GM21737 (cell line): ENCODE measurements at regions not wholly inside any gene's neighbourhood (a gene's known extent, or its start where the extent isn't known, plus 50 kb on each side); places are given as distances from the start of the nearest gene placed in this dataset.
"Not testable (repeated sequence)": the region's sequence is repeated elsewhere in the genome, so short reads cannot be mapped to it uniquely, and the experiment has no call there.

Source experiments
- ATAC-seq: cut with Tn5 transposase; IDR thresholded peaks from one replicate; pipeline ENCODE4 v1.9.1; 2021; ENCODE audit warnings: mild to moderate bottlenecking, moderate library complexity; ENCODE audit not compliant: unreplicated experiment

DNA sequence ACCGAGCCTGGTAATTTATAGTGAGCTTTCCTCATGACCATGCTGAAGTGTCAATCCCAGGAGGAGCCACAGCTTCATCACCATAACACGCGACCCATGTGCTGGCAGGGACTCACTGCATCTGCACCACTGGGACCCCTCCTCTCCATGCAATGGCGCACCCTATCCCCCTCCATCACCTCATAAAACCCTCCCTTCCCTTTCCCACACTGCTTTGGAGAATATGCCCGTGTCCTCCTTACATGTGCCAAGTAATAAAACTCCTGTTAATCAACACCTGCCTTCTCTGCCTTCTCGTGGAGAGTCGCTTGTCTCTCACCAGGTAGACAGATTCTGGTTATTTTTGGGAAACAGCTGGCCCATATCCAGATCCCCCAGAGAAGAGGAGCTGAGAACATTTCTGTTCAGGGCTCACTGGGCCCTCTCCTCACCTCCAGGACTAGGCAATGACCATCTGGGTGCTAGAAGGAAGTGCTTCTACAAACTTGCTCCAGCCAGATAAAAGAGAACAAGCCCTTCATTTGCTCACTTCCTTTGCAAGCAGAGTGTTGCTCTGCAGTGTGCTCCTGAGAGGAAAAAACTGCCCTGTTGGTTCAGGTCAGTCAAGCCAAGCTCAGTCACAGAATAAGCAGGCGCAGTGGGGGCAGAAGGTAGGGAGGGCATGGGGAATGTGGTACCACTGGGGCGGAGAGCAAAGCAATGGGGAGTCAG, 894.3 kb downstream of the UQCRFS1 start:
- no peak for ATAC-seq

DNA sequence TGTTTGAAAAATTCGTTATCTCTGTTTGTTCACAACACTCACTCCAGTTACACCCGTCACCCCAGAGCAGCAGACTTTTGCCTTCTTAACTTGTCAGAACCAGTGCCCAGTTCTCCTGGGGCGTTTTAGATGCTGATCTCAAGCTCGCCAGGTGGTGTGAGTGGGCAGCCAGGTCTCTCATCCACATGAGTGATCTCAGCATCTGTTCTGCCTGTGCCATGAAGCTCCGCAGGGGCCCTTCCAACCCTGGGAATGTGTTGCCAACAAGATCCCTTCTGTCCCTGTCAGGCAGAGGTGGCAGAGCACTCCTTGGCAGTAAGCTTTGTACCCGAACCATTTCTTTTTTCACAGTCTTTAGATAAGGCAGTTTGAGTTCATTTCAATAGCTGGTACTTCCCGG, 896.5 kb downstream of the UQCRFS1 start:
- no peak for ATAC-seq

DNA sequence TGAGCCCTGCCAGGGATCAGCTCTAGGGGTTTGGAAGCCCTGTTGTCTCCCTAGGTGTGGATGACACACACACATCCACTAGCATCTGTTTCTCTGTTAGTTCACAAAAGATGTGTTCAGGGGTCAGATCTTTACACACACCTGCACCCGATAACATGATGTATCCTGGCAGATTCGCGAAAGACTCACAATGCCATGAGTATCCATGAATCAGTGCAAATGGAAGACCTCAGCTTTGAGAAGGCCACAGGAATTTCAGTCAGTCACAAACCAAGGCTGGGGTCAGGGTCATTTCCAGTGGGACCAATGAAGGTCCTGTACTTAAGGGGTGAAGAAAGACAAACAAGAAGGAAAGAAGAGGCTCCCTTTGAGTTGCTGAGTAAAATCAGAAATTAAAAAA, 898.2 kb downstream of the UQCRFS1 start:
- no peak for ATAC-seq

DNA sequence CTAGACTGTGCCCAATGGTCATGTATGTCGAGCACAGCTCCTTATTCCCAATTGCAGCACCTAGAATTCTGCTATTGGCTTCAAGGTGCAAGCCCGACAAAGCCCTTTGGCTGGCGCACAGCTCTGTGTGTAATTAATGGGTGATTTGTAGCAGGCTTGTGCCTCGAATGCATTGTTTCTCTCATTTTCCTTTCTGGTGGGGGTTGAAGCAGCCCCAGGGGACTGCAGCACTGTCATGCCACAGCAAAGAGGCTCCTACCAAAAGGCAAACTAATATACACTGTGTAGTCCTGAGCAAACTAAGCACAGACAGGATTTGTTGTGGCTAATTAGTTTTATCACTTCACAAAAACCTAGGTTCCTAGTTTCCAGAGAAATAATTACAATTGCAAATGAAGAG, 898.7 kb downstream of the UQCRFS1 start:
- no peak for ATAC-seq

DNA sequence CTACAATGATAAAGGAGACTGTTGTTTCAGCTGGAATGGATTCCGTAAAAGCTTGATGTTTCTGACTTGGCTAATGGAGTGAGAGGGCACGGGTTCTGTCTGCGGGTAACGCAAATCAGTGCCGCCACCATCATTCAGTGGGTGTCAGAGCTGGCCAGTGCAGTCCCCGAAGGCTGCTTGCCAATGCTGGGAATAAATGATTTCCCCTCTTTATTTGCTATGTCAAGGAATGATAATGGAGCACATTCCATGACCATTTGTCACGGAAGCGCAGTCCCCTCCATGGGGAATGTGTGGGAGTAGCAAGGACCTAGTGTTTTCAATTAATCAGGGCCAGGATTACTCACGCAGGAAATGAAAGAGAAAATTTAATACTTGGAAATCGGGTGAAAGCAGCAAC, 899.3 kb downstream of the UQCRFS1 start:
- ATAC-seq = no peak

DNA sequence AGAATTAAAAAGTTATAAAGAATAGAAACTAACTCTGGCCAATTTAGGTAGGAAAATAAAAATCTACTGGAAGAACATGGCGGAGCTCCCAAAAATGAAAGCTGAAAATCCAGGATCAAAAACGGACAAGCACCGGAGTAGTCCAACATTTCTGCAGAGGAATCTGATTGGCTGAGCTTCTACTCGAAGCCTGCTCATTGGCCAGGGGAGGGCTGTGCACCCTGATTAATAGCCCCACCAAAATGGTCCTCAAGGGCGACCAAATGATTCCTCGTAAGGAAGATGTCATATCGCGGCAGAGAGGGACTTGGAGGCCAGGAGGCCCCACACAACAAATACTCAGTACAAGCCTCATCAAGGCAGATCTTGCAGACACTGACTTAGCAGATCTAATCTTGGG, 900.7 kb downstream of the UQCRFS1 start:
- no peak for ATAC-seq

DNA sequence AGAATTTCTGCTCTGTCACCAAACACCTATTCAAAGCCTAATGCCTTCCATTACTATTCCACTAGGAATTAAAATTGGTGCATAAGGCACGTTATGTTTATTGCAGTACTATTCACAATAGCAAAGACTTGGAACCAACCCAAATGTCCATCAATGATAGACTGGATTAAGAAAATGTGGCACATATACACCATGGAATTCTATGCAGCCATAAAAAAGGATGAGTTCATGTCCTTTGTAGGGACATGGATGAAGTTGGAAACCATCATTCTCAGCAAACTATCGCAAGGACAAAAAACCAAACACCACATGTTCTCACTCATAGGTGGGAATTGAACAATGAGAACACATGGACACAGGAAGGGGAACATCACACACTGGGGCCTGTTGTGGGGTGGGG, 902.1 kb downstream of the UQCRFS1 start:
- not testable (repeated sequence) for ATAC-seq

DNA sequence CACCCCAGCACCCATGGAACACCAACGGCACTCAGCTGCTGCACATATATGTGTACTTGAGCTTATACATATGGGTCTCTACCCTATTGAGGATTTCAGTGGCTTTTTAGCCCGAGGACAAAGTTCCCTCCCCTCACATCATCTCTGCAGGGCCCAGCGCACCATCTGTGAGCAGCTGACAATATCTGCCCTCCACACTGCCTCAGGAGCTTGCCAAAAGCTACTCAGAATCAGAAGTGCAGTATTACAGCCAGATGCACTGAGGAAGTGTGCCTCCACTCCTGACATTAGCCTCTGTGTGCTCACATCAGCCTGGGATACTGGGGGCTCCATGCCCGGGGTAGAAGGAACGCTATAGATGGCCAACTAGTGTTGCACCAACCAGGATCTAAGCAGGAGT, 903.9 kb downstream of the UQCRFS1 start:
- no peak for ATAC-seq

DNA sequence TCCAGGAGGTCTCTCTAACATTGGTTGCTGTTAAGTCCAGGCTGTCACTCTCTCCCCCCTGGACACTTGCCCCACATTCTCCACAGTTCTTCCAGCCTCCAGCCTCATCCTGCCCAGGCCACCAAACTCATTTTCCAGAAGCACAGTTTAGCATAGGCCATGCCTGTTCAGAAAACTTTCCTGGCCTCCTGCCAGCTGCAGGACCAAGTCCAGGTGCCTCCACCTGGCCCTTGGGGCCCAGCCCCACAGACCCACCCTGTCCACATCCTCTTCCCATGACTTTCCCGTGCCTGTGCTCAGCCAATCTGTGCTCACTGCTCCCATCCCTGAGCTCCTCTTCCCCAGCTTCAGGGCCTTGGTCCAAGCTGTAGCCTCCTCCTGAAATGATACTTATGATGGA, 905.0 kb downstream of the UQCRFS1 start:
- no peak for ATAC-seq

DNA sequence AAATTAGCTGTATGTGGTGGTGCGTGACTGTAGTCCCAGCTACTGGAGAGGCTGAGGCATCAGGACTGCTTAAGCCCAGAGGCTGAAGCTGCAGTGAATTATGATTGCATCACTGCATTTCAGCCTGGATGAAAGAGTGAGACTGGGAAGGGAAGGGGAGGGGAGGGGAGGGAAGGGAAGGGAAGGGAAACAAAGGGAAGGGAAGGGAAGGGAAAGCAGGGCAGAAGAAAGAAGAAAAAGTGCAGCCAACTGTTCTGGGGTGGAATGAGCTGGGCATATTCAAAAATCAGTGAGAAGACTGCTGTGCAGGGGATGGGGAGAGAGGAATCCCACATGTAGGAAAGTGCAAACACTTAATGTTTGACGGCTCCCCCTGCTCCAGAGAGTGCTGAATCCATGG, 905.5 kb downstream of the UQCRFS1 start:
- ATAC-seq = no peak

DNA sequence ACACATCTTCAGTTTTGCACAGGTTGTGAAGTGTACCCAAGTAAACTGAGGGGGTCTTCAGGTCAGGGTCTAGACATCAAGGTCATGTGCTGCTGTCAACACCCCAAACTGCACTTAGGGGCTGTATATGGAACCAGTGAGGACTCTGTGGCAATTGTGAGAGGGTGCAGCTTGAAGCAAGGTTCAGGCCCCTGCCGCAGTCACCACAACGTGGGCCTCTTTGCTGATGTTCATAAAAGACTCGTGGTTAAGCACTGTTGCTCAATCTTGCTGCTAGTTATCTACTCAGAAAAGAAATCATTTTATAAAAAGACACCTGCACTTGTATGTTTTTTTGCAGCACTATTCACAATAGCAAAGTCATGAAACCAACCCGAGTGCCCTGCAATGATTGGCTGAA, 907.4 kb downstream of the UQCRFS1 start:
- no peak for ATAC-seq

DNA sequence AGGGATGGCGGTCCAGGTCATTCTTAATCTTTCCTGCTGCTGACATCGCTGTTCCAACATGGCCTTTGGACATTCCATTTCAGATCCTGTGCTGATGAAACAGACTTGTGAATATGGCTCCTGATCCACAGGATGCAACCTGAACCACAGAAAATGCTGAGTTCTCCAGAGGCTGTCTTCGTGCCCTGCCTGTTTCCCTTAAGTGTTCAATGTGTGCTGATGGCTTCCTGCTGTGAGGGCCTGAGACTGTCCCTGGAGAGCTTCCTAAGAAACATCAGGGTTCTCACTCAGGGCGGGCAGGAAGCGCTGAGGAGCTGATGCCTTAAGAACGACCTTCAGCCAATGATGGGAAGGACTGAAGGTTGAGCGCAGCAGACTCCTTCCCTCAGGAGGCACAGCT, 909.4 kb downstream of the UQCRFS1 start:
- no peak for ATAC-seq

DNA sequence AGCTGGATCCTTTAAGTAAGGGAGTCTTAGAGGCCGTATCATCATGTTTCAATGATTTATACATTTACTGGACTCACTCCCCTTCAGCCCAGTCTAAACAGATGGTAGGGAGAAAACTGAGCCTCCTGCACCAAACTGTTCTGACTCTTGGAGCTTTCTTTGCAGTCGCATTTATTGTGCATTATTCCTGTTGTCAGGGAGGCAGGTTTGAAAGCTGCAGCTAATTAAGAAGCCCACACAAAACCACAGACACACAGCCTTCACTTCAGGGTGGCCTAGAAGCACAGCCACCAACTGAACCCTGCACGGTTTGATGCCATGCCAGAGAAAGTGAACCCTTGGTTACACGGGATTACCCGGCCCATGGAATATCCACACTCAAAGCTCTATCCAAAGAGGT, 911.0 kb downstream of the UQCRFS1 start:
- ATAC-seq = no peak

DNA sequence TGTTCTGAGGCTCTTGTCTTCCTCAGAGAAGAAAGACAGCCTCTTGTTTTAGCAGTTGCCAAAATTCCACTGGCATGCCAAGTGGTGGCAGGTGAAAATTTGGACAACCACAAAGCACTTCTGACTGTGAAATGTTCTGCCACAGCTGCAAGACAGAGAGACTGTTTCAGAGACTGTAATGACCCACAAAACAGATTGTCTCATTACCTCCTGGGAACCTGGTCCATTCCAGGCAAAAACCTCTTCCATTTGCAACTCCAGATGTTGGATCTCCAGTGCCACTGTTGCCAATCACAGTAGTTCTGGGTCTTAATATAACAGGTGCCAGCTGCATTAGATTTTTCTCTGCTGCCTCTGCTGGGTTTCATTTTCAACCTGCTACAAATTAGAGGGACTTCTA, 911.5 kb downstream of the UQCRFS1 start:
- no peak for ATAC-seq

DNA sequence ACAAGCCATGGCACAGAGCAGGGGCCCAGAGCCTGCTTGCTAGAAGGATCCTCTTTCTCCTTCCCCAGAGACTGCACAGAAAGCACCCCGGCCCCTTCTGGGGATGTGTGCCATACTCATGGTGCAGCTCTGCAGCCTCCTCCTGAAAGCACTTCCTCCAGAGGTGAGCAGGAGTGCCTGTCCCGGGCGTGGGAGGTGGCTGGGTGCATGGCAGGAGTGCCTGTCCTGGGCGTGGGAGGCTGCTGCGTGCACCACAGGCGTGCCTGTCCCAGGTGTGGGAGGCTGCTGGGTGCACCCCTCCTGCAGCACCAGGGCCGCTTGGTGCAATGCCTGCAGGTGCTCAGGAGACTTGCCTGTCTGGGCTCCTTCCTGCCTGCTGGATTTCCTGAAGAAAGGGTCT, 913.3 kb downstream of the UQCRFS1 start:
- ATAC-seq = no peak

DNA sequence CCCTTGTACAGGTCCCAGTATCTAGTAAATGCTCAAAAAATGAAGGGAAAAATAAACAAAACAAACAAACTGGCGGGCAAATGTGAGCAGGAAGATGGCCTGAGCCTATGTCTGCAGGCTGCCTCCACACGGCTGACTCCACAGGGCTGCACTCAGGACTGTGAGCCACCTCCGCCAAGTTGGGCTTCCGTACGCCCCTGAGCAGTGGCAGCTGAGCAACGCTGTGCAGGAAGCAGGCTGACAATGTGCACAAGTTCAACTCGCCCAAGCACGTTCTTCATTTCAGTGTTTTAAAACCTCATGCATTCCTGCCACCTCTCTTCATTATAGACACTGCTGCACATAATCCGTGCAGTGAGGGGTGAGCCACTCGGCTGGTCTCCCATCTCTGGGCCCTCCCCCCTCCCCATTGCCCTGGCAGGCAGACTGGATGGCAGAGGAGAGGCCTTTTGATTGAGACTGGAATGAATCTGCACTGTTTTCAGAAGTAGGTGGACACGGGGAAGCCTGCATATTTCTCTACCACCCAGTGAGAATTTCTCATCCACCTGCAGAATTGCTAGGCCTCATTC, 915.3 kb downstream of the UQCRFS1 start:
- ATAC-seq = no peak

DNA sequence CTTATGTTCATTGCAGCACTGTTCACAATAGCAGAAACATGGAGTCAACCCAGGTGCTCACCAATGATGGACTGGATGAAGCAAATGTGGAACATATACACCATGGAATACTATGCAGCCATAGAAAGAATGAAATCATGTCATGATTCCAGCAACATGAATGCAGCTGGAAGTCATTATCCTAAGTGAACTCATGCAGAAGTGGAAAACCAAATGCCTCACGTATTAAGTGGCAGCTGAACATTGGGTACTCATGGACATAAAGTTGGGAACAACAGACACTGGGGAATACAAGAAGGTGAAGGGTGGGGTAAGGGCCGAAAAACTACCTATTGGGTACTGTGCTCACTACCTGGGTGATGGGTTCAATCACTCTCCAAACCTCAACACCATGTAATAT, 915.9 kb downstream of the UQCRFS1 start:
- no peak for ATAC-seq

DNA sequence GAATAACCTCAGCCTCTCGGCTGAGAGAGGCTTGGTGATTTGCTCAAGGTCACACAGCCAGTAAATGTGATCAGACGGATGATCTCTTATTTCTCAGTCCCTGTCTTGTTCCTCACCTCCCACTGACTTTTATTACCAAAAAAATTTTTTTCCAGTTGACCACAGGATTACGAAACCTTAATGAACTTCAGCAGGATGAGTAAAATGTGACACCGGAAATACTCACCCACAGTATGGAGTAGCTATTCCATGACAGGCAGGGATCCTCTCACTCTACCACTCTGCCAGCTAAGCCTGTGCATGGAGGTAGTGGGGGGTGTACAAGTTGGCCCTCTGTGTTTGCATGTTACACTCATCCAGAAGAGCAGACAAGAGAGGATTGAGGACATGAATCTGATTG, 916.4 kb downstream of the UQCRFS1 start:
- no peak for ATAC-seq

DNA sequence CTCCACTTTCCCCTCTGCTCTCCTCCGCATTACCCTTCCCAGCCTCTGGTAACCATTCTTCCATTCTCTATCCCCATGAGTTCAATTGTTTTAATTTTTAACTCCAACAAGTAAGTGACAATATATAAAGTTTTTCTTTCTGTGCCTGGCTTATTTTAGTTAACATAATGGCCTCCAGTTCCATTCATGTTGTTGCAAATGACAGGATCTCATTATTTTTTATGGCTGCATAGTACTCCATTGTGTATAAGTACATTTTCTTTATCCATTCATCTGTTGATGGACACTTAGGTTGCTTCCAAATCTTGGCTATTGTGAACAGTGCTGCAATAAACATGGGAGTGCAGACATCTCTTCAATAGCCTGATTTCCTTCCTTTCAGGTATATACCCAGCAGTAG, 918.0 kb downstream of the UQCRFS1 start:
- ATAC-seq = not testable (repeated sequence)

DNA sequence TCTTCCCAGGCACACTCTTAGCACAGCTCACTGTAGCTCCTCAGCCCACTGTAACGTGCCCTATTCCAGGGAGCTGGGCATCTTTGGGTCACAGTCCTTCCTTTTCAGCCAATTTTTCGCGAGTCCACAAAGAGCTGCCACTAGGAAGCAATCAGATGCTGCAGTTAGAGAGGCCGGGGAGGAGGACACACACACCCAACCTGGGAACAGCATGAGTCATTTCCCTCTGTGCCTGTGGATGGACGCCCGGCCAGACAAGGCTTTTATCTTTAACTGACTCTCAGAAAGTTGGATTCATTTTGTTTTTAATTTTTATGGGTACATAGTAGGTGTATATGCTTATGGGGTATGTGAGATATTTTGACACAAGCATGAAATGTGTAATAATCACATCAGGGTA, 918.6 kb downstream of the UQCRFS1 start:
- no peak for ATAC-seq

DNA sequence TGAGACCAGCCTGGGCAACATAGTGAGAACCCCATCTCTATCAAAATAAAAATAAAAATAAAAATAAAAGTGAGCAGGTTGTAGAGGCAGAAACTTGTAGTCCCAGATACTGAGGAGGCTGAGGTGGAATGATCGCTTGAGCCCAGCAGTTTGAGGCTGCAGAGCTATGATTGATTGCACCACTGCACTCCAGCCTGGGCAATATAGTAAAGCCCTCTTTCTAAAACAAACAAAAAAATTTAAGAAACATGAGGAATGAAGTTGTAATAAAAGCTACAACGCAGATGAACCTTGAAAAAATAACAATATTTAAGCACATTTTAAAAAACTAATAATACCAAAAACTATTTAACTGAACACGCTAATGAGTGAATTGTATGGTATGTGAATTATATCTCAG, 919.3 kb downstream of the UQCRFS1 start:
- no peak for ATAC-seq

DNA sequence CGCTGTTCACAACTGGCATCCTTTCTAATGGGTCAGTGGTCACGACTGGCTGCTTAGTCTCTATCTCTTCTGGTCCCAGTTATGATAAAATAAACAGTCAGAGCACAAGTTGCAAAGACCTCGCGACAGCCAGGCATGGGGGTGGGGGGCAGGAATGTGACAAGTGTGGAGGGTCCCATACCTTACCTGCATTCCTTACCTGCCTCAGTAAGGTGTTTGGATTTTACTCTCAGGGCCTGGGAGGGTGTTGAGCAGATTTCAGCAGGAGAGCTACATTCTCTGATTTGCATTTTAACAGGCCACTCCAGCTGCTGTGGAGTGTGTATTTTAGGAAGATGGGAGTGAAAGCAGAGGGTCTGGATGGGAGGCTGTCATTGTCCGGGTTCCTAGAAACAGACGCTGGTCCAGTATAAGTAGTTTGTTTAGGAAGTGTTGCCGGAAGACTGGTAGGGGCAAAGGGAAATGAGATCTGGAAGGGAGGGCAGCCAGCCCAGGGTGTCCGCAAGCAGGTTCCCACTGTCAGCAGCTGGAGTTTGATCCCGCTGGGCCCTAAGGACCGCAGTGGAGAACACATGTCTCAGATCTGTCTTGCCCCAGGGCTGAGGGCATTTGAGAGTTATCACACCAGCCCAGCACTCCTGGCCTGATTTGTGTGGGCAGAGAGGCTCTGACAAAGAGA, 920.0 kb downstream of the UQCRFS1 start:
- no peak for ATAC-seq

DNA sequence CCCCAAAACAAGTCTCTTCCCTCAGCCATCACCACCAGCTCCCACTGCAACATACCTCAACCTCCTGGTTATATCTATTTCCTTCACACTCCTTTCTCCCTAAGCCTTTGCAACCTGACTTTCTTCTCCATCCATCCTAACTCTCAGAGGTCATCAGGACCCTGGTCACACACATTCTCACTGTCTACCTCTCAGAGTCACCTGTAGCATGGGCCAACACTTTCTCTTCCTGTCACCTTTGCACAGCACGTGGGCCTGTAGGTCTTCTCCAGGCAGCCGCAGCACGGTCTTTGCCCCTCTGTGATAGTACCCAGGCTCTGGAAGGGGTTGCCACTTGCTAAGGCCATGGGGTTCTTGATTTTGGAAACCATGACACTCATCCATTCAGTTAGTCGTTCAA, 921.1 kb downstream of the UQCRFS1 start:
- ATAC-seq = no peak
